Left lung (tissue), 4 donors: ENCODE measurements at regions not wholly inside any gene's neighbourhood (a gene's known extent, or its start where the extent isn't known, plus 50 kb on each side); places are given as distances from the start of the nearest gene placed in this dataset.
"Not testable (repeated sequence)": the region's sequence is repeated elsewhere in the genome, so short reads cannot be mapped to it uniquely, and the experiment has no call there.

ENCODE experiments used
- ATAC-seq: fragments of 200-7000 bp; cut with Tn5 transposase; one replicate; pipeline ENCODE4 v1.9.1; 2020; ENCODE audit warnings: moderate library complexity
- DNase-seq, 4 donors: peaks; one replicate each; pipeline ENCODE4 v3.0.0-alpha.2; 2013 to 2020
- H3K27ac ChIP-seq, 2 donors: fragments of 200-600 bp; sonication (generic) in 1 of 2; one replicate each; pipeline versions ENCODE4 v1.5.0 to v1.8.0; 2020 to 2021
- H3K27me3 ChIP-seq, 2 donors: fragments of 200-600 bp; sonication (generic) in 1 of 2; one replicate each; pipeline versions ENCODE4 v1.5.0 to v1.8.0; 2020 to 2021
- H3K36me3 ChIP-seq, 2 donors: fragments of 200-600 bp; sonication (generic) in 1 of 2; one replicate each; pipeline versions ENCODE4 v1.5.0 to v1.8.0; 2020 to 2021
- H3K4me1 ChIP-seq, 2 donors: fragments of 200-600 bp; one replicate each; pipeline ENCODE4 v1.8.0; 2021
- H3K4me3 ChIP-seq, 2 donors: fragments of 200-600 bp; sonication (generic) in 1 of 2; one replicate each; pipeline versions ENCODE4 v1.5.0 to v1.8.0; 2020 to 2021; ENCODE audit warnings: mild to moderate bottlenecking in 1 of 2
- H3K9me3 ChIP-seq, 2 donors: fragments of 200-600 bp; sonication (generic) in 1 of 2; one replicate each; pipeline versions ENCODE4 v1.5.0 to v1.8.0; 2020 to 2021
- intact Hi-C, 2 donors: fragments of 100-400 bp; cut with DNase I; formaldehyde crosslinking; loops; one replicate each; pipeline versions ENCODE4 v1.11.2 to v1.14.2; 2022
- TF ChIP-seq, protein P1 (sequence below), 2 donors: fragments of 200-600 bp; sonication (generic) in 1 of 2; IDR thresholded peaks; one replicate each; pipeline versions ENCODE4 v1.5.0 to v1.8.0; 2021; ENCODE audit warnings: antibody characterized with exemption in 2 of 2
- donor health status: DM: no; HTN: yes; CAD: no.
- donor health status: DM: no; HTN: no; CAD: no.

DNA sequence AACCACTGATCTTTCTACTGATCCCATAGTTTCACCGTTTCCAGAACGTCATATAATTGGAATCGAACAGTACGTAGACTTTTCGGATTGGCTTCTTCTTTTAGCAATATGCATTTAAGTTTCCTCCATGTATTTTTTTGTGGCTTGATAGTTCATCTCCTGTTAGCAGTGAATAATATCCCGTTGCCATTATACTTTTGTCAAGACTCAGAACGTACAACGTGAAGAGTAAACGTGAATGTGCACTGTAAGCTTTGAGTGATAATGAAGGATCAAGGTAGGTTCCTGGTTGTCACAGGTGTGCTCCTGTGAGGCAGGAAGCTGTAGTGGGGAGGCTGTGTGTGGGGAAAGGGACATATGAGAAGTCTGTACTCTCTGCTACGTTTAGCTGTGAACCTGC is 1463.7 kb downstream of the FOXD4L5 start:
- H3K4me3 ChIP-seq, intact Hi-C loops, ATAC-seq, DNase-seq, H3K27ac ChIP-seq, H3K36me3 ChIP-seq, H3K4me1 ChIP-seq: not testable (repeated sequence)
- Histone ChIP-seq H3K27me3 (peaks cover 0 to 19% of the 10 kb centered on the region in 2 donors), H3K9me3 (peaks cover 0 to 22% of the 10 kb centered on the region in 2 donors)

DNA sequence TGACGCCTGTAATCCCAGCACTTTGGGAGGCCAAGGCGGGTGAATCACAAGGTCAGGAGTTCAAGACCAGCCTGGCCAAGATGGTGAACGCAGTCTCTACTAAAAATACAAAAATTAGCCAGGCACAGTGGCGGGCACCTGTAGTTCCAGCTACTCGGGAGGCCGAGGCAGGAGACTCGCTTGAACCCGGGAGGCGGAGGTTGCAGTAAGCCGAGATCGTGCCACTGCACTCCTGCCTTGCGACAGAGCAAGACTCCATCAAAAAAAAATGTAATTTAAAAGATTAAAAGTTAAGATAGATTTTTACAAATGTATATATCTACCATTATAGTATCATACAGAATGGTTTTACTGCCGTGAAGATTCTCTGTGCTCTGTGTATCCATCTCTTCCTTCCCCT is 1464.1 kb downstream of the FOXD4L5 start:
- H3K27ac ChIP-seq, H3K4me1 ChIP-seq, H3K4me3 ChIP-seq, intact Hi-C loops, ATAC-seq, H3K36me3 ChIP-seq: not testable (repeated sequence)
- peaks cover 0 to 19% of the 10 kb centered on the region in 2 donors for H3K27me3 ChIP-seq
- peak in 1 of 4 donors; percentile 80 for DNase-seq
- peaks cover 0 to 22% of the 10 kb centered on the region in 2 donors for H3K9me3 ChIP-seq

DNA sequence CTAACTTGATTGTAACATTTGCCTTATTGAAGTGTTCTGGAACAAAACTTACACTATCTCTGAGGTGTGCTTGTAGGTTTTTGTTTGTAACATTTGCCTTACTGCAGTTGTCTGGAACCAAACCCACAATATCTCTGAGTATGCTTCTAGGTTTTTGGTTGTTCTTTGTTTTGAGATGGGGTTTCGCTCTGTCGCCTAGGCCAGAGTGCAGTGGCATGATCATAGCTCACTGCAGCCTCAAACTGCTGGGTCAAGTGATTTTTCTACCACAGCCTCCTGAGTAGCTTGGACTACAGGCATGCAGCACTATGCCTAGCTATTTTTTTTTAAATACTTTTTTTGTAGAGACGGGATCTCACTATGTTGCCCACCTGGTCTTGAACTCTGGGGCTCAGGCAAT is 1464.6 kb downstream of the FOXD4L5 start:
- intact Hi-C loops, H3K4me3 ChIP-seq, DNase-seq, ATAC-seq, H3K4me1 ChIP-seq, H3K36me3 ChIP-seq, H3K27ac ChIP-seq: not testable (repeated sequence)
- Histone ChIP-seq H3K27me3 (peaks cover 0 to 21% of the 10 kb centered on the region in 2 donors), H3K9me3 (peaks cover 0 to 24% of the 10 kb centered on the region in 2 donors)

DNA sequence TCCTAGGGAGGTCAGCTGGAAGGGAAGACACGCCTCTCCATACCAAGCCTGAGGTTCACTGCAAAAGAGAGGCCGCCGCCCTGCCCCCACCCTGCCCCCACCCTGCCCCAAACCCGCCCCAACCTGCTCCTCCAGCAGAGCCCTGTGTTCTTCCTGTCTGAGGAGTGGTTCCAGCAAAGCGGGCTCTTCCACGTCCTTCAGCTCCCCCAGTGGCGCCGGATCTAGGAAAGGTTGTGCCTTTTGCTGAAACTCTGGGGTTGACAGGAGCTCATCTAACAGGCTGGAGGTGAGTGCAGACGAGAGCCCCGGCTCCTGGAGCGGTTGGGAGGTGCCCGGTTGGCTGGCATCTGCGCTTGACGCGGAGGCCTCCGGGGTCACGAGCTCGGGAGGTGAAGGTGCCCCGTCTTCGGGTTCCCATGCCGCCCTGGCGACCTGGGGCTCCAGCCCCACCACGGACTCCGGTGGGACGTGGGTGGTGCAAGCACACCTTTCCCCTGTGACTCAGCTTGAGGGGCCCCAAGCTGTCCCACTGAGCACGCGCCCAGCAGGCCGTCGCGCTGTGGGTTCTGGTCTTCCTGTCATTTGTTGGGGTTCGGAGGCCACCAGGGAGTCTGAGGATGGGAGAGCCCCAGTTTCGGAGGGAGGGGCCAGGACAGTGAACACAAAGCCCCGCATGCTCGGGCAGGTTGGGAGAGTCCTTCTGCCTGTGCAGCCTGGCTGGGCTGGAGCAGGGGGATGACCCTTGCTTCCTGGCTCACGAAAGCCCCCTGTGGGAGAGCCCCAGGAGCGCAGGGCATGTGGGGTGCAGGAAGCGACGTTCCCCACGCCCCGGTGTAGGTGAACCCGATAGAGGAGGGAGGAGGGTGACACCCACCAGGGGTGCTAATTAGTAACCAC is 1467.1 kb downstream of the FOXD4L5 start:
- Histone ChIP-seq H3K4me3 (peak overlapping the region in 1 of 2 donors; percentile 31), H3K27me3 (peaks cover 0 to 36% of the 10 kb centered on the region in 2 donors), H3K27ac (no peak overlapping the region), H3K4me1 (no peaks in the 10 kb centered on the region), H3K36me3 (no peaks in the 10 kb centered on the region), H3K9me3 (peaks cover 0 to 32% of the 10 kb centered on the region in 2 donors)
- ATAC-seq (peak; percentile 48), DNase-seq (peak; percentile 21 to 95 (median 54))
- intact Hi-C loops, result no loop called here
- TF ChIP-seq, protein P1, sequence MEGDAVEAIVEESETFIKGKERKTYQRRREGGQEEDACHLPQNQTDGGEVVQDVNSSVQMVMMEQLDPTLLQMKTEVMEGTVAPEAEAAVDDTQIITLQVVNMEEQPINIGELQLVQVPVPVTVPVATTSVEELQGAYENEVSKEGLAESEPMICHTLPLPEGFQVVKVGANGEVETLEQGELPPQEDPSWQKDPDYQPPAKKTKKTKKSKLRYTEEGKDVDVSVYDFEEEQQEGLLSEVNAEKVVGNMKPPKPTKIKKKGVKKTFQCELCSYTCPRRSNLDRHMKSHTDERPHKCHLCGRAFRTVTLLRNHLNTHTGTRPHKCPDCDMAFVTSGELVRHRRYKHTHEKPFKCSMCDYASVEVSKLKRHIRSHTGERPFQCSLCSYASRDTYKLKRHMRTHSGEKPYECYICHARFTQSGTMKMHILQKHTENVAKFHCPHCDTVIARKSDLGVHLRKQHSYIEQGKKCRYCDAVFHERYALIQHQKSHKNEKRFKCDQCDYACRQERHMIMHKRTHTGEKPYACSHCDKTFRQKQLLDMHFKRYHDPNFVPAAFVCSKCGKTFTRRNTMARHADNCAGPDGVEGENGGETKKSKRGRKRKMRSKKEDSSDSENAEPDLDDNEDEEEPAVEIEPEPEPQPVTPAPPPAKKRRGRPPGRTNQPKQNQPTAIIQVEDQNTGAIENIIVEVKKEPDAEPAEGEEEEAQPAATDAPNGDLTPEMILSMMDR (IDR thresholded peaks at IDR 0.05), result no peak

DNA sequence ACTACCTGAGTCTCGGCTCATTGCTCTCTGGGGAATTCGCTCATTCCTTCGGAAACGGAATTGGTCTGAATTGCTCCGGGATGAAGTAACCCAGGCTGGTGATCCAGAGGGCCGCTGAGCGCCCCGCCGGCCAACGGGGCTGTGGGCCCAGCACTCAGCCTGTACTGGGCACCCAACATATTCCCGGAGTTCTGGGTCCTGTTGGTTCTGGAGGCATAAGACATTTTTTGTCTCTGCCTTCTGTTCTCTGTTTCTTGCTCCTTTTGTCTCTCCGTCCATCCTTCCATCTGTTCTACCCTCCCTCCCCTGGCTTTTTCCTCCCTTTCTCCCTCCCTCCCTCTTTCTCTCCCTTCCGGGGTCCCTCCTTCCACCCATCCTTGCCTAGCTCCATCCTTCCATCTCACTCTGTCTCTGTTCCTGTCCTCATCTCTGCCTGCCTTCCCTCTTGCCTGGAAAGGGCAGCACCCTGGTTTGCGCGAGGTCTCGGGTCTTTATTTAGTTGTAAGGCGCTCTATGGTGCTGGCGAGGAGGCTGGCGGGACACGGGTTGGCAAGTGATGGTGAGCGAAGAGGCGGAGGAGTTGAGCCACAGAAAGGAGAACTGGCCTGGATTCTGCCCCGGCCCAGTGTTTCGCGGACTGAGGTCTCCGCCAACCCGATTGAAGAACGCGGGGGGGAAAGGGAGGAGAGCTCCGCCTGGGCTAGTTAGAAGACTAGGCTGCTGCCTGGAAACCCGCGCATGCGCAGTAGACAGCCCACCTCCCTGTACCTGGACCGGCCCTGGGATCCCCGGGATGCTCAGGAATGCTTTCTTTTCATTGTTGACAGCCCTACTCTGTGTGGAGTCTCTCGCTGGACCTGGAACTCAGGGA is 1468.0 kb downstream of the FOXD4L5 start:
- Histone ChIP-seq H3K9me3 (peaks cover 0 to 33% of the 10 kb centered on the region in 2 donors), H3K4me3 (peak overlapping the region in 1 of 2 donors; percentile 31), H3K27ac (no peak overlapping the region), H3K27me3 (peaks cover 0 to 38% of the 10 kb centered on the region in 2 donors), H3K36me3 (no peaks in the 10 kb centered on the region), H3K4me1 (no peaks in the 10 kb centered on the region)
- ATAC-seq, result peak; percentile 93
- DNase-seq, result peak; percentile 75 to 97 (median 89)
- TF ChIP-seq, protein P1 (IDR thresholded peaks at IDR 0.05), result no peak
- intact Hi-C loops, result no loop called here

DNA sequence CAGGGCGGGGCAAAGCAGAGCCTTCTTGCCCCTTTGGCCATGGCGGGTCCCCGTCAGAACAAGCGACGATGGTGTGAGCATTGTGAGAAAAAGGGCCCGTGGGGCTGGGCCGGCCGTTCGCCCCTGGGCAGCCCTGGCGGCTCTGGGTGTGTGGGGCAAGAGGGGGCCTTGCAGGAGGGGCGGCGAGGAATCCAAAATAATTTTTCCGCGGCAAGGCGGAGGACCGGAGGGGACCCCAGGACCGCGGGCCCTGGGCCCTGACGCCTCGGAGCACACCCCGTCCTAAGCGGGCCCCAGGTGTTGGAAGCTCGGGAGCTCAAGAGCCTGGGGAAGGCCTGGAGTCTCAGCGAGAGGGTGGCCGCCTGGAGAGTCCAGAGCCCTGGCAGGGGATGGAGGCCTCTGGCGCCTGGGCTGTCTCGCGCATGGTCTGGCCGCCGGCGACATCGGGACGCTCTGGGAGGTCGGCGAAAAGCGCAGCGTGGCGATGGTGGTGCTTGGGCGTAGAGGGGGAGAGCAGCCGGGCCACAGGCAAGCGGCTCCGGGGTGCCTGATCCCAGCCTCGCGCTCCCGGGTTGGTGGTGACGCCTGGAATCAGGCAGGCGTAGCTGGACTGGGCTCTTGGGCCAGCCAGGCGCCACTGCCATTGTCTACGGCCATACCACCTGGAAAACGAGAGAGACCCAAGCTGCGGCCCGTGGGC is 1469.9 kb downstream of the FOXD4L5 start:
- intact Hi-C loops, H3K27ac ChIP-seq, H3K4me1 ChIP-seq, ATAC-seq, H3K36me3 ChIP-seq, H3K4me3 ChIP-seq: not testable (repeated sequence)
- peaks cover 0 to 33% of the 10 kb centered on the region in 2 donors for H3K9me3 ChIP-seq
- peaks cover 0 to 38% of the 10 kb centered on the region in 2 donors for H3K27me3 ChIP-seq
- DNase-seq, result peak in 1 of 4 donors; percentile 57

DNA sequence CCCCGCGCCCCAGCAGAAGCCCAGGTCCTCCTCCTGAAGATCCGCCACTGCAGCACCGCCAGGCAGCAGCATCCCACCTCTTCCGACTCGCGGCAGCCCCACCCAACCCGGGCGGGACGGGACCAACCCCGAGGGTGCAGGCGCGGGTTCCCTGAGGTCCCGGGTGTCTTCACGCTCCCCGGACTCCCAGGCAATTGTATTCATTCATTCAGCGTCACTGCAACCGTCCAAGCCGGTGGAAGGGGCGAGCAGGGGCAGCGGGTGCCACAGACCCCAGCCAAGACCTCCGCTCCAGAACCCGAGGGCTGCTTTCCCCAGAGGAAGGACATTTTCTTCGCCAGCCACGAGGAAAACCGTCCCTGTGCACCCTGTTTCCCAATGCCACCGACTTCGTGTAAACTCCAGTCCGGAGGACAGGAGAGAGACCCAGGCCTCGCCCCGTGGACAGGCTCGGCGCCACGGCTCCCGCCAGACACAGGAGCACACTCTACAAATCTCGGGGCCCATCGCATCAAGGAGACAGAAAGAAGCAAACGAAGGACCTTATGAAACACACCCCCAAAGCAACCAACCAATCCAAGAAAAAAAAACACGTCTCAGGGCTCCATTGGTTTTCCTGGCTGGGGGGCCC is 1471.5 kb downstream of the FOXD4L5 start:
- intact Hi-C loops, H3K4me1 ChIP-seq, ATAC-seq, H3K36me3 ChIP-seq: not testable (repeated sequence)
- peak overlapping the region in 1 of 2 donors; percentile 45 for H3K27ac ChIP-seq
- H3K27me3 ChIP-seq, result peaks cover 0 to 38% of the 10 kb centered on the region in 2 donors
- peak overlapping the region in 1 of 2 donors; percentile 33 for H3K4me3 ChIP-seq
- peaks cover 0 to 38% of the 10 kb centered on the region in 2 donors for H3K9me3 ChIP-seq
- peak in 1 of 4 donors; percentile 81 for DNase-seq

DNA sequence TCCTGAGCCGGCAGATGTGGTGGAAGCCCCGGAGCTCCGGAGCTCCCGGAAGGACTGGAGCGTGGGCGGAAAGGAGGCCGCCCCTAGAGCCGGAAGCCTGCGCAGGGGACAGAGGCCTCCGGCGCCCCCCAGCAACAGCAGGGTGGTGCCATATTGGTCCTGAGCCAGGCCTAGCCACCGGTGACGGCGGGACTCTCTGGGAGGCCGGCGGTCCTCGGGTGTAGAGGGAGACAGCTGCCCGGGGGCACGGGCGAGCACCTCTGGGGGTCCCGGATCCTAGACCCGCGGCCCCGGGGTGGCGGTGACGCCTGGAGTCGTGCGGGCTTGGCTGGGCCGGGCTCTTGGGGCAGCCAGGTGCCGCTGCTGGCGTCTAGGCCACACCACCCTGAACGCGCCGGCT is 1472.2 kb downstream of the FOXD4L5 start:
- intact Hi-C loops, H3K36me3 ChIP-seq, H3K4me3 ChIP-seq, H3K4me1 ChIP-seq, H3K27ac ChIP-seq: not testable (repeated sequence)
- DNase-seq (peak in 1 of 4 donors; percentile 77), ATAC-seq (peak; percentile 68)
- Histone ChIP-seq H3K9me3 (peaks cover 0 to 31% of the 10 kb centered on the region in 2 donors), H3K27me3 (peaks cover 0 to 33% of the 10 kb centered on the region in 2 donors)

DNA sequence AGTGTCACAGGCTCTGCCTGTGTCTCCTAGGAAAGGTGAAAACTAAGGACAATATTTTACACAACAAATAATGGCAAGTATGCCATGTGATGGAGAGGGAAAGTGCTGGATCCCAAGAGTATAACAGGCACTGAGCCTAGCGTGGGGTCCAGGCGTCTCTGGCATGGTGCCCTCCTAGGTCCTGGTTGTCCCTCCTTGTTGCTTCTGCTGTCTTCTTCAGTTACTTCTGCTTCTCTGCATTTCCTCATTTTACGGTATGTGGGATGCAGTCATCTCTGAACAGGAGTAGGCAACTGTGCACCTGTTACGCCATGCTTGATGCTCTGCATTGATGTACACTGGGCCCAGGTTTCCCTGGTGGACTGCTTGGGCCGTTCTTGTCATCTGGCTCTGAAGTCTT is 1480.8 kb downstream of the FOXD4L5 start:
- H3K36me3 ChIP-seq, H3K4me1 ChIP-seq, H3K27me3 ChIP-seq, H3K27ac ChIP-seq, intact Hi-C loops, ATAC-seq, DNase-seq, H3K4me3 ChIP-seq, H3K9me3 ChIP-seq: not testable (repeated sequence)
